HG03442 (cell line): ENCODE measurements at regions not wholly inside any gene's neighbourhood (a gene's known extent, or its start where the extent isn't known, plus 50 kb on each side); places are given as distances from the start of the nearest gene placed in this dataset.

ENCODE experiments used
- ATAC-seq: cut with Tn5 transposase; IDR thresholded peaks from one replicate; pipeline ENCODE4 v1.9.1; 2021; ENCODE audit warnings: mild to moderate bottlenecking, moderate library complexity; ENCODE audit not compliant: unreplicated experiment

DNA sequence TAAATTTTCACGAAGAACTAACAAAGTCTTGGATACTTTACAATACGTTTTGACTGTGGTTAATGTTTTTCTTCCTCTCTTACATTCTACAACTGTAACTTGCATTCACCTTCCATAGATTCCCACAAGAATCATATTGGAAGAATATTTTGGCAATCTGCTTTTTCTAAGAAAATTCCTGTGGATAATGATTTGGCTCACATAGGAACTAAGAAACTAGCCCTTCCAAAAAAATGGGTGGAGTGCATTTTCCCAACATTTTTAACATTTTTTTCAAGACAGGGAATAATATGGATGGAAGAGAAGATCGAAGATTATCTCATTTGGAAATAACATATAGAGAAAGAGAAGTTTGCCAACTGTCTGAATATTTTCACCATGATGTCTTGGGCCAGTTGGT lies 256.9 kb upstream of the POU2AF2 start:
- ATAC-seq = no peak

DNA sequence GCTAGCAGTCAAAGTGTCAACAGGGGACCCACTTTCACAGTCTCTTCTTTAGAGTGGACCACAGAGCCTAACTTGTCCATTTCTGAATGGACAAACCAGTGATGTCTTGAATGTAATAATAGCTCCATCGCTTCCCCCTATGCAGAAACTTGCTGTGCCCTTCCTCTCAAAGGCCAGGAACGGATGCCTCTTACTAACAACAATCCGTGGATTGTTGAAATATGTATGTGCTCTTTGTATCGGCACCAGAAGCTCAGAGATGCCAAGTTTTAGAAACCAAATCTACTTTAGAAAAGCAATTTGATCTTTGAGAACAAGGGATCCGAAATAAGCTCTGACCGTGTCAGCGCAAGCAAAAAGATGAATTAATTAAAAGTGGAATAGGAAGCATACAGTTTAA lies 259.5 kb upstream of the POU2AF2 start:
- no peak for ATAC-seq

DNA sequence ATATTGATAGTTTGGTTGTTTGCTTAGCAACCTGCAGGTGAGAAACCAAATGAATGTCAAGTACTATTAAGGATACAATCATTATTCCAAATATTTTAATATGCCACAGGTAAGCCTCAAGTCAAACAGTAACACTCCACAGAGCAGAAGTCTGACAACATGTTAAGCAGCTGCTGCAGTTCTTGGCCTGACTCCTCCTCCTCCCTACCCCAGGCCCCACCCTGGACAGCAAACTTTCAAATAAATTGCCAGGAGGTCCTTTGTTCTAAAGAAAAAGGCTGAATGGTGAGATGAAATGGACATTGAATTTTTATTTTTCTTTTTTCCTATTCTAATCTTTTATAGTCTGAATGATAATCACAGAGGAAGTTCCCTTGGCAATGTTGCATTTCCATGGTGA lies 260.0 kb upstream of the POU2AF2 start:
- ATAC-seq = no peak

DNA sequence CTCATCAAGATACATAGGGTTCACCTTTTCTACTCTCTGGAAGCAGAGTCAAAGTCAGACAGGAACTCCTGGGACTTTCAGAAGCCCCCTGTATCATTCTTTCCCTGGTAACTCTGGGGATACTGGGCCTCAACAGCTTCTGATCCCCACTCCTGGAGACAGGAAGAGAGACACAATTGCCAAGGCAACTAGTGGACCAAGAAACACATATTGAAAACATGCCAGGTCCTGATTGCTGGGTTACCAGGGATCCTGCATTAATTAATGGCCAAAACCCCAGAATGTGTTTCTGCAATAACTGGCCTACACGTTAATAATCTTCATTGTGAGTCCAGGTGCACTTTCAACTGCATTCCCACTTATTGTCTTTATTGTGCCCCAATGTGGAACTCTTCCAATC lies 260.8 kb upstream of the POU2AF2 start:
- no peak for ATAC-seq

DNA sequence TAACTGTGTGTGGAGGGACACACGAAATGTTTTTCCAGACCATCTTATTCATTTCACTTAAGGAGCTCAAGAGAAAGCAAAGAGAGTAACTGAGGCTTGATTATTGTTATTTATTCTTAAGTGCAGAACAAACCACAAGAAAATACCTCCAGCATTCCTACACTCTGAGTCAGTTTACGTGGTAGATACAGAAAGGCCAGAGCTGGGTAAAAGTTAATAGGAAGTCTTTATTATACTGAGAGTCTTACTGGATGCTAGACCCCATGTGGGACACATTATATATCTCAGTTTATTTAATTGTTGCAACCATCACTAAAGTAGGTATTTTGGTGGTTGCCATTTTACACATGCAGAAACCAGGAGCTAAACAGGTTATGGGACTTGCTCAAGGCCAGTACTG lies 261.4 kb upstream of the POU2AF2 start:
- no peak for ATAC-seq

DNA sequence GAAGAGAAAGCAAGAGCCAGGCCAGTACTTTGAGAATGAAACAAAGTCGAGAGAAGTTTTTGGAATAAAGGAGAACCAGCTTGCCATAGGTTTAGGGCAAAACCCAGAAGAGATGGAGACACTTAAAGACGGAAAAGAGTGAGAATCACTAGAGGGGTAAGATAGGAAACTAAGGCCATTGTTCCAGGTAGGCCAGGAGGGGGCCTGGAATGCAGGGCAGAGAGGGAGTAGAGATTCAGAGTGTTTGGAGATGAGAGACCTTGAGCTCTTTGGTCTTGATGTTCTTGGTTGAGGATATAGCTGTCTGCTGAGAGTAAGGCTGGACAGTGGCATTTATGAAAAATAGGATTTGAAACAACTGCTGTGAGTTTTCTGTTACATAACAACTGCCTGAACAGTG lies 263.3 kb upstream of the POU2AF2 start:
- ATAC-seq = no peak

DNA sequence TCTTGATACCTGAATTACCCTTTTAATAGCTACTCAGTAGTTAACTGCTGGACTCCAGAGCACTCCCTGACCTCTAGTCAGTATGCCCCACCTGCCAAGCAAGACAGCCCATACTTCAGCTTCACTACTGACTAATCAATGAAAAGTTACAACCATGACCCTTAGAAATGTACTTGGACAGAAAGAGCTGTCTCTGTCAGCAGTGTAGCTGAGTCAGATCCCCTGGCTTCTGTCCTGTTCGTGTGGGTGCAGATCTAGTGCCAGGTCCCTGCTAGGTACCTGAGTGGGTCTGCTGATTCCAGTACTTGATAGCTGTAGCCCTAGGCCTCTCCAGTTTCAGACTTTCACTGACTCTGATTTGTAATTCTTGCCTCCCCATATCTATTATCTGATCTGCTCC lies 265.8 kb upstream of the POU2AF2 start:
- ATAC-seq = no peak

DNA sequence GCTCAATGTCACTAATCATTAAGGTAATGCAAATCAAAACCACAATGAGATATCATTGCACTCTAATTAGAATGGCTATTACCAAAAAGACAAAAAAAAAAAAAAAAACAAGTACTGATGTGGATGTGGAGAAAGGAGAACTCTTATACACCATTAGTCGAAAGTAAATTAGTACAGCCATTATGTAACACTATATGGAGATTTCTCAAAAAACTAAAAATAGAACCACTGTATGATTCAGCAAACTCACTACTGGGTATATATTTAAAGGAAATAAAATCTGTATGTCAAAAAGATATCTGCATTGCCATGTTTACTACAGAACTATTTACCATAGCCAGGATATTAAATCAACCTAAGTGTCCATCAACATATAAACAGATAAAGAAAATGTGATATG lies 265.4 kb upstream of the ARHGAP20 start:
- ATAC-seq = no peak

DNA sequence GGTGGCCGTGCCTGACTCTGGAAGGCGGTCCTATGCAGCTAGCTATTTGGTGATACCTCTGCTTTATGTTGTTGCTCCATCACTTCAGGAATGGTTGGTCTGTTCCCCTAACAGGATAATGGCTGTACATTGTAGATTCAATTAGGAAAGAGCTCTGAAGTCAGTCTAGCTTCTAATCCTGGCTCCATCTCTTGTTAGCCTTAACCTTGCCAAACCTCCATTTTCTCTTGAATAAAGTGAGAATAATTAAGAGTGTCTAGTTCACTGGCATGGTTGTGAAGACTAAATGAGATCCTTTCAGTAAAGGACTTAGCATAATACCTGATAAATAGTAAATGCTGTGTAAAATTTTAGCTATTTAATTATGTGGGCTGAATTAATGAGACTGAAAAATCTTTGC lies 262.5 kb upstream of the ARHGAP20 start:
- no peak for ATAC-seq

DNA sequence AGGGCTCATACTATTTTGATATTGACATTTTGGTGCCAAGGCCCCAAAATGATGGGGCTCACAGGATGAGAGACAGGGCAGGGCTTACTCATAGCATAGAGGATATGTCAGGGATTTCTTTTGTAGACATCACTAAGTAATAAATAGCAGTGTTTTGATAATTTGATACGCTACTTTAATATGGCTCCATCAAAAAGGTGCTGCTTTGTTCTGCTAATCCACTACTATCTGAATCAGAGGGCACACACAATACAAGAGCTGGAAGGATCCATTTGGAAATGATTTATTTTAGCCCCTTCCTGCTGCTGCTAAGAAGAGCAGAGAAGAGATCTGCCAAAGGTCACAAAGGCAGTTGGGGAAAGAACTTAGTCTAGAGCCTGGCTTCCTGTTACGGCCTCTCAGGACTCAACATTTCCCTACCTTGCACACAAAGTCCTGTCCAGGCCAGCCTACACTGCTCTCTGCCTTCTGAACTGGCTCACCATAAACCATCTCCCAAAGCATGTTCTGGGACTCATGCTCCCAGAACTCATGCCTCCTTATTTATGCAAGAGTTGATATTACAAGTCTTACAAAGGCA lies 261.3 kb upstream of the ARHGAP20 start:
- ATAC-seq = no peak

DNA sequence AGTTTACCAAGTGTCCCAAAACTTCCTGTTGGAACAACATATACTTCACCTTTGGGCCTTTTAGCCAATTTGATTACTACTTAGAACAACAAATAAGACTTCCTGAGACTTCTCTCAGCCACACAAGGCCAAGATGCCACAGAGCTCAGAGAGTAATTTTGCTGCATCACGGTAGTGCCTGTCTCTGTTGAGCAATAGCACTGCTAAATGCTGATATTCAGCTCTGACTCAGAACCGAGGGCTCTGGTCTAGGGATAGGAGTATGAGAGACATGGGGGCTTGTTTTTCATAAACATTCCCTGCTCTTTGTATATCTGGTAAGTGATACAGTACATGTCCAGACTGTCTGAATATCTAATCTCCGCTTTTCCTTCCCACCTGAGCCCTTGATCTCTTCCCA lies 260.4 kb upstream of the ARHGAP20 start:
- no peak for ATAC-seq

DNA sequence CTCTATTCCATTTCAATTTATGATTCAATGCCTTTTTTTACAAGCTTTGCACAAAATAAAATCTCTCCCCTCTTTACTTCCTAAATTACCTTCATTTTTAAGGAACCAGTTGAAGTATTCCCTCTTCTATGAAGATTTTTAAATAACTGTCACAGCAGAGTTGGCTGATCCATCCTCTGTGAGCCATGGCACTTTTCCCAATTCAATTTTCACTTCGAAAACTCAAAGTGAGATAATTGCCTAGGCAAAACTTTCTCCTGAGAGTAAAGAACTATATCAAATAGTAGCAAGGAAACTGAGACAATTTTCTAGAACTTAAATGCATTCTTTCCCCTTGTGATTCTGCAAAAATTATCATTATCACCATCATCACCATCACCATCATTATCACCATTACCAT lies 259.9 kb upstream of the ARHGAP20 start:
- no peak for ATAC-seq

DNA sequence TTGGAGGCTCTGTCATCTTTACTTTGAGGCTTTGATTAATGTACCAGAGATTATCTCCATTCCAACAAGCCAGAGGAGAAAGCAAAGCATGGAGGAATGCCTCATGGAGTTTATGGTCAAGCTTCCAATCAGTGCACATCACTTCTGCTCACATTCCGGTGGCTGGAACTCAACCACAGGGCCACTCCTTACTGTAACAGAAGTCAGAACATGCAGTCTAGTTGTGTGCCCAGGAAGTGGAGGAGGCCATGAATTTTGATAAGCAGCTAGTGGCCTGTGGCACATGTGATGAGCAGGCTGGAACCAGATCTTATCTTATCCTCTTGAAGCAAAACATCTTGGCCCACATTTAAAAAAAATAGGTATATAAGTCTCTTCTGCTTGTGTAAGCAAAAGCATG lies 258.9 kb upstream of the ARHGAP20 start:
- ATAC-seq = no peak

DNA sequence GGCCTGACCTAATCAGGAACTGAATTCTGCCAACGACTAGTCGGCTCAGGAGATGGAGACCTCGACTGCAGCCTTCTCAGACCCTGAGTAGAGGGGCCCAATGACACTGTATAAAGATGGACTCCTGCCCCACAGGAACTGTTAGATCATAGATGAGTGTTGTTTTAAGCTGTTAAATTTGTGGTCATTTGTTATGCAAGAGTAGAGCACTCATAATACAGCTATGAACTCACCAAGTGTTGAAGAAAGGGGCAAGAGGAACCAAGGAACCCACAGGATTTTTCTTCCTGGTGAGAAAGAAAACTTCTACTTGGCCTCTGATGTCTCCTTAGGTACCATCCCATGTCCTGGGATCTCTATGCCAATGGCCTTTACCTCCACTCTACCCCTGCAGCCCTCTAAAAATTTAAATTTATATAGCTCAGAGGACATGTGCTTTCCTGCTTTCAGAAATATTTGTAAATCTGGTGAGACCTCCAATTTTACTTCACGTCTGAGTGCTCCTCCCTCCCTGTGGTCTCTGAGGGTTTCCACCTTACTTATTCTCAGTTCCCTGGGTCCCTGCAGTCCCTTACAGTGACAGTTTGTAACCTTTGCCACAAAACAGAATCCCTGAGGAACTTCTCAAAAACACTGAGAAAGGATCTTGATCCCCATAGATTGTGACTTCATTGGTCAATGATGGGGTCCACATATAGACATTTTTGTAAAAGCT lies 256.3 kb upstream of the ARHGAP20 start:
- ATAC-seq = no peak

DNA sequence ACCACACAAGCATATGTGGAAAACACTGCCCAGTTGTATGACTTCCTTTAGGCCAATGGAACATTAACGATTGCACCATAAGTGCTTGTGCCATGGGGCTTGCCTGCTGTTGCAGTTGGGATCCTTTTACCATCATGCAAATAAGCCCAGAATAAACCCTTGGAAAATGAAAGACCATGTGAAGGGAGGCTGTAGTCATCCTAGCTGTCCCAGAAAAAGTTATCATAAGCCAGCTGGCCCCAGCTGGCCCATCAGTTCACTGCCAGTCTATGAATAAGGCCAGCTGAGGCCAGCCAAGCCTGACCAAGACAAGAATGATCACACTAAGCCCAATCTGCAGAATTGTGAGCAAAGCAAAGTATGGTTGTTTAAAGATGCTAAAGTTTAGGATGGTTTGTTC lies 253.9 kb upstream of the ARHGAP20 start:
- ATAC-seq = no peak

DNA sequence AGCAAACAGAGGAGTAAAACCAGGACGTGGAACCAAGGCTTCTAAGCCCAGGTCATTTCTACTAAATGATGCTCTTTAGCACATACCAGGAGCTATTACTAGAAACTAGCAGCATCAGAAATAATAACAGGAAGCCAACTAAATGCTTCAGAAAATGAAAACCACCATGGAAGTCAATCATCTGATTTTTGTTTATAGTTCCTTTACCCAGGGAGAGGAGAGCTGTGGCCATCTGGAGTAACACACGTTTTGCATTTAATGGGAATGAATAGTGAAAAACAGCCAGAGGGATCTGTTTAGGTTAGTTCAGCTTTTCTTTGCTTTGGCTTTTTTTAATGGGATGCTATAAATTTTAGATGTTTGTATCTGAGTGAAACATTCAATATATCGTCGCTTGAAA lies 250.7 kb upstream of the ARHGAP20 start:
- no peak for ATAC-seq

DNA sequence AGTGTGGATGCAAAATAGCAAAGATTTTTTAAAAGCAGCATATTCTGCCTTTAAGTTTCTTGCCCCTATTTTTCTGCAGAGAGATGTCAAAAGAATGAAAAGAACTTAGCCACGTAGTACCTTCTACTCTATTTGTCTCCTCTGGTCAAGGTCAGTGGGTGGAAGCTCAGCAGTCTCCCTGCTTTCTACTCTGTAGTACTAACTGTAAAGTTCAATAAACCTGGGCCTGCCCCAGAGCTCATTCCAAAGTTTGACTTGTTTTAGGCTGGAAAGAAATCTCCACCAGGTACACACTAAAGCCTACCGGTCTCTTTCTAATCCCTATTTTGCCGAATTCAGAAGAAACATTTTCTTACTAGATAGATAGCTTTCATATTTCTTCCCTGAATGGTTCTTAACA lies 247.9 kb upstream of the ARHGAP20 start:
- ATAC-seq = no peak

DNA sequence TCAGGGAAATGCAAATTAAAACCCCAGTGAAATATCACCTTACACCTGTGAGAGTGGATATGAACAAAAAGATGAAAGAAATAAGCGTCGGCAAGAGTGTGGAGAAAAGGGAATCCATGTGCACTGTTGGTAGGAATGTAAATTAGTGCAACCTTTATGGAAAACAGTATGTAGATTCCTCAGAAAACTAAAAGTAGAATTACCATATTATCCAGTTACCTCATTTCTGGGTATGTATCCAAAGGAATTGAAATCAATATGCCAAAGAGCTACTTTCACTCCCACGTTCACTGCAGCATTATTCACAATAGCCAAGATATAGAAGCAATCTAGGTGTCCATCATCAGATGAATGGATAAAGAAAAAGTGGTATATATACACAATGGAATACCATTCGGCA lies 246.0 kb upstream of the ARHGAP20 start:
- ATAC-seq = no peak

DNA sequence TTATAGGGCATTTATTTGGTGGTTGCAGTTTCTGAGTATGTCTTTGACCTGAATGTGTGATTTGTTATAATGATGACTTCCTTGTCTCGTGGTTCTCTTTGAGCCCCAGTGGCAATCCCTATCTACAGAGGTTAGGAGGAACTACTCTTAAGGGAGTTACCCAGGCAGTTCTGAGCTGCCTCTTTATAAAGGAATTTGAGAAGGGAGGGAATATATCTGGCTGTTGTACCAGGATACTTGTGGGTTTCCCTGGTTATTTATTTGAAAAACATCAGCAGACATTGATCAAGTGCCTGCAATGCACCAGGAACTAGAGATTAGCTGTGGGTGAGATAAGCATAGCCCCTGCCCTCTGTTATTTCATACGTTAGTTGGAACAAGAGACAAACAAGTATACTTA lies 243.5 kb upstream of the ARHGAP20 start:
- no peak for ATAC-seq

DNA sequence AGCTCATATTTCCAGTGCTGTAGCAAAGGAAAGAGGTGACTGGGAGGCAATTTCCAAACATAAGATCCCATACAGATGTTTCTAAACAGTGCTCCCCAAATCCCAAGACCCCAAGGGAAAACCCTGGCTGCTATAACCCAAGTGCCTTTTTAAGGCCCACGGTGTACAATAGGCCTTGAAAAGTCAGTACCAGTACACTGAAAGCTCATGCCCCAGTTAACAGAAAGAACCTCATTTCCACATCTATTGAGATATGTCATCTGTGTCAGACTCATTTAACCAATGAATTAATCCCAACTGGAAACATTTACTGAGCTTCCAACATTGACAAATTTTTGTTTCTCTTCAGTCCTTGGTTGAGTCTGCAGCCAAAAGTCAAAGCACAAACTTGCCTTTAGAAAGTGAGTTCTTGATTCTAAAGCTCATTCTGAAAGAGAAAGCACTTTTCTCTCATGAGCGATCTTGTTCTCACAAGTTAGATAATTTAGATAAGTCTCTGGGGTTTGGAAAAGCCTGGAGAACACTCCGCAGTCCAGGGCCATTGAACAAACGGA lies 239.8 kb upstream of the ARHGAP20 start:
- no peak for ATAC-seq

DNA sequence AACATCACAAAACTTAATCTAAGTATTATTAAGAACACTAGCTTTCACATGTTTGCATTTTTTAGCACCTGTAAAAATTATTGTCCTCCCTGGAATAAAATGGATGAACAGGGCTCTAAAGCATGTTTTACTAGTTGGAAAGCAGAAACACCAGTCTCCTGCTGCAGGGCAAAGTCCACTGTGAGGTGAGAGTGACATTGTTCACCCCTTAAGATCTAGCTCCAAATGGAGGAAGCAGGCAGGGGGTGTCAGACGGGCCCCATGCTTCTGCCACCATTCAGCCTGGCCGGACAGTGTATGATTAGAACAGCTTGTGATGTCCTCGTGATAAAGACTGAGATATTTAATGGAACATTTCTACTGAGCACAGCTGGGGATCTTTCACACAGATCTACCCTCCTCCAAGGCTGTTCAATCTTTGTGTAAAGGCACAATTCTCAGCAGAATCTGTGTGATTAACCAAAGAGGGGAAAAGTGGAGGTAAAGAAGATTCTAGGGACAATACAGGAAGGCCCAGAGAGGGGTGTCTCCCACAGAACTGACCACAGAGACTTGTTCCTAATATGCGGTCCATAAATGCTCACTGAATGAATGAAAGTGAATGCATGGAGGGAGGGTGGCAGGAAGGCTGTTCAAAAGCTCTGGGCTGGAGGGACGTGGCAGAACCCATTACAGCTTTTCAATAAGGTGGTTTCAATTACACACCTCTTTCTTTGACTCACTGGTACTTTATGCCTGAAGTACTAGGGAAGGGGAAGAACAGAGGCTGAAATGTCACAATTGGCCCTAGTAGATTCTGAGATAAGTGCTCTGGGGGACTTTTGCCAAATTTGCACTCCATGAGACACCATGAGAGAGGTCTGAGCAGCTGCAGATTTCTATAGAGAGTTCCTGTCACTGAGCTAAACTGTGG lies 239.1 kb upstream of the ARHGAP20 start:
- peak; percentile 50 for ATAC-seq

DNA sequence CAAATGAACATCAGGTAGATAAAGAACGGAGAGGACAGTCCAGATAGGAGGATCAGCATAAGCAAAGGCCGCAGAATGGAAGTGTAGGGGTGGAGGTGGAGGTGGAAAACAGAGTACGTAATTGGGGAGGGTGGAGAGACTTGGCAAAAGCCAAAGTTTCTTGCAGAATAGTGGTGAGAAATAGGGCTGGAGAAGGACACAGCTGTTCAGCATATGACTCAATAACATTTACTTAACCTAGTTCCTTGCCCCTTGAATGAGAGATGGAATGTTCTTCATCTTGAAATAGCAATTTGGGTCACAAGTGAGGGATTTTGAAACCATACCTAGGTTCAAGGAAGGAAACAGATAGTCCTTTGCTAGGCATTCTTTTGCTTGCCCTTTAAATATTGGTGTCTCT lies 235.9 kb upstream of the ARHGAP20 start:
- no peak for ATAC-seq
